Liver (tissue), 3 donors: ENCODE measurements at regions not wholly inside any gene's neighbourhood (a gene's known extent, or its start where the extent isn't known, plus 50 kb on each side); places are given as distances from the start of the nearest gene placed in this dataset.

Source experiments
- CTCF ChIP-seq: fragments of 150-350 bp; IDR thresholded peaks from 2 replicates; pipeline ENCODE4 v1.5.1; 2017; ENCODE audit warnings: improper control_type of control experiment, low read depth, low read length; ENCODE audit not compliant: missing input control
- FOXA1 ChIP-seq: IDR thresholded peaks from 2 replicates; pipeline ENCODE4 v1.6.1; 2016; ENCODE audit warnings: antibody characterized with exemption
- RAD21 ChIP-seq, 2 donors: IDR thresholded peaks; 2 replicates each; pipeline ENCODE4 v1.6.1; 2016; ENCODE audit warnings: antibody characterized with exemption in 2 of 2, mild to moderate bottlenecking in 2 of 2
- SP1 ChIP-seq: IDR thresholded peaks from 2 replicates; pipeline ENCODE4 v1.6.1; 2018; ENCODE audit warnings: antibody characterized with exemption, mild to moderate bottlenecking
- donor health status: healthy.
- donor health status: healthy.

- TF ChIP-seq SP1 (no peak), CTCF (no peak), FOXA1 (no peak), RAD21 (IDR thresholded peaks at IDR 0.05) (no peak)
Observed at GRCh38 chrX:42497356-42497755, 280.6 kb downstream of the PPP1R2C start.
